ENCODE measurements at regions not wholly inside any gene's neighbourhood (a gene's known extent, or its start where the extent isn't known, plus 50 kb on each side); places are given as distances from the start of the nearest gene placed in this dataset.

DNA sequence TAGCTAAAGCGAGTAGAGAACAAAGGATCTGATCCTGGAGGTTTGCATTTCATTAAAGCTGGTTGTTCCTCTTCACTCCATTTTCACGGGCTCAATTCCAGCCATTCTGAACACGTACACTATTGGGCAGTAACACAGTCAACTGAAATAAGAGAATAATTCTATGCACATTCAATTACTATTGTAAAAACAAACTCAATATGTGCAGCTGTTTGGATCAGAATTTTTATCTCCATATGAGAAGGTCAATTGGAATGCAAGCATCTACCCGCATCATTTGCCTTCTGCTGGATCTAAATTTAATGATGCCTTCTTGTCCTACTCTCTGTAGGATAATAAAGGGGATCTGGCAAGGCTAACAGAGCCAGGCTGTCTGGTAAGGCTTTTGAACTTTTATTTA lies 562.8 kb upstream of the CCDC179 start:
- H3F3A ChIP-seq (ENCODE audit: insufficient read depth, low read depth) = no peaks in the 10 kb centered on the region
- TF ChIP-seq, protein P1, sequence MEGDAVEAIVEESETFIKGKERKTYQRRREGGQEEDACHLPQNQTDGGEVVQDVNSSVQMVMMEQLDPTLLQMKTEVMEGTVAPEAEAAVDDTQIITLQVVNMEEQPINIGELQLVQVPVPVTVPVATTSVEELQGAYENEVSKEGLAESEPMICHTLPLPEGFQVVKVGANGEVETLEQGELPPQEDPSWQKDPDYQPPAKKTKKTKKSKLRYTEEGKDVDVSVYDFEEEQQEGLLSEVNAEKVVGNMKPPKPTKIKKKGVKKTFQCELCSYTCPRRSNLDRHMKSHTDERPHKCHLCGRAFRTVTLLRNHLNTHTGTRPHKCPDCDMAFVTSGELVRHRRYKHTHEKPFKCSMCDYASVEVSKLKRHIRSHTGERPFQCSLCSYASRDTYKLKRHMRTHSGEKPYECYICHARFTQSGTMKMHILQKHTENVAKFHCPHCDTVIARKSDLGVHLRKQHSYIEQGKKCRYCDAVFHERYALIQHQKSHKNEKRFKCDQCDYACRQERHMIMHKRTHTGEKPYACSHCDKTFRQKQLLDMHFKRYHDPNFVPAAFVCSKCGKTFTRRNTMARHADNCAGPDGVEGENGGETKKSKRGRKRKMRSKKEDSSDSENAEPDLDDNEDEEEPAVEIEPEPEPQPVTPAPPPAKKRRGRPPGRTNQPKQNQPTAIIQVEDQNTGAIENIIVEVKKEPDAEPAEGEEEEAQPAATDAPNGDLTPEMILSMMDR (conservative IDR thresholded peaks at IDR 0.05) = no peak
- TF ChIP-seq EZH2 (IDR thresholded peaks at IDR 0.05; ENCODE audit: low read depth) = no peak
- no peak overlapping the region for H3K4me2 ChIP-seq
- H3K9me2 ChIP-seq (ENCODE audit: insufficient read depth) = no peaks in the 10 kb centered on the region
- H3K27ac ChIP-seq = no peak overlapping the region
- no peaks in the 10 kb centered on the region for H3K4me1 ChIP-seq (replicated peaks; ENCODE audit: insufficient read depth)
- no peaks in the 10 kb centered on the region for H3K36me3 ChIP-seq (ENCODE audit: low read depth)
- ChIA-PET CTCF (no interaction called here), POLR2A (ENCODE audit: unreplicated experiment) (no interaction called here)
- H2AFZ ChIP-seq = no peak overlapping the region
- no peaks in the 10 kb centered on the region for H4K20me1 ChIP-seq (ENCODE audit: insufficient read depth)
- H3K4me3 ChIP-seq = no peak overlapping the region
- no peaks in the 10 kb centered on the region for H3K27me3 ChIP-seq (ENCODE audit: insufficient read depth, low read depth)
- no peak for DNase-seq
- intact Hi-C loops (cut with micrococcal nuclease; ENCODE audit: unreplicated experiment) = no loop called here
- H3K79me2 ChIP-seq (ENCODE audit: low read depth) = no peaks in the 10 kb centered on the region
- no peaks in the 10 kb centered on the region for H3K9me3 ChIP-seq (ENCODE audit: insufficient read depth, low read depth)
- BruUV-seq (replicated peaks) = no TSS peak

DNA sequence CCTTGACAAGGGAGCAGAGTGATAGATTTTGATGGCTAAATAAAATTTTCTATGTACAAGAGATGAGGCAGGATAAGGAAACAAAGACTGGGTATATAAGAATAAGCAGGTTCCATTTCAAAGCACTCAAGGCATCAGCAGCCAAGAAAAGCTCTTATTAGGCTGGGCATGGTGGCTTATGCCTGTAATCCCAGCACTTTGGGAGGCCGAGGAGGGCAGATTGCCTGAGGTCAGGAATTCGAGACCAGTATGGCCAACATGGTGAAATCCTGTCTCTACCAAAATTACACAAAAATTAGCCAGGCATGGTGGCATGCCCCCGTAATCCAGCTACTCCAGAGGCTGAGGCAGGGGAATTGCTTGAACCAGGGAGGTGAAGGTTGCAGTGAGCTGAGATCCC lies 563.4 kb upstream of the CCDC179 start:
- H3K27ac ChIP-seq = no peak overlapping the region
- no TSS peak for BruUV-seq (replicated peaks)
- CTCF ChIA-PET = no interaction called here
- intact Hi-C loops (cut with micrococcal nuclease; ENCODE audit: unreplicated experiment) = no loop called here
- H3K4me3 ChIP-seq = no peak overlapping the region
- no peaks in the 10 kb centered on the region for H3K9me3 ChIP-seq (ENCODE audit: insufficient read depth, low read depth)
- DNase-seq = no peak
- no peaks in the 10 kb centered on the region for H3K79me2 ChIP-seq (ENCODE audit: low read depth)
- POLR2A ChIA-PET (ENCODE audit: unreplicated experiment) = no interaction called here
- H3K27me3 ChIP-seq (ENCODE audit: insufficient read depth, low read depth) = no peaks in the 10 kb centered on the region
- no peaks in the 10 kb centered on the region for H3K36me3 ChIP-seq (ENCODE audit: low read depth)
- no peaks in the 10 kb centered on the region for H3K9me2 ChIP-seq (ENCODE audit: insufficient read depth)
- H2AFZ ChIP-seq = no peak overlapping the region
- no peaks in the 10 kb centered on the region for H3K4me1 ChIP-seq (replicated peaks; ENCODE audit: insufficient read depth)
- no peaks in the 10 kb centered on the region for H4K20me1 ChIP-seq (ENCODE audit: insufficient read depth)
- H3F3A ChIP-seq (ENCODE audit: insufficient read depth, low read depth) = no peaks in the 10 kb centered on the region
- no peak for TF ChIP-seq EZH2 (IDR thresholded peaks at IDR 0.05; ENCODE audit: low read depth)
- TF ChIP-seq, protein P1 (conservative IDR thresholded peaks at IDR 0.05) = no peak
- no peak overlapping the region for H3K4me2 ChIP-seq

DNA sequence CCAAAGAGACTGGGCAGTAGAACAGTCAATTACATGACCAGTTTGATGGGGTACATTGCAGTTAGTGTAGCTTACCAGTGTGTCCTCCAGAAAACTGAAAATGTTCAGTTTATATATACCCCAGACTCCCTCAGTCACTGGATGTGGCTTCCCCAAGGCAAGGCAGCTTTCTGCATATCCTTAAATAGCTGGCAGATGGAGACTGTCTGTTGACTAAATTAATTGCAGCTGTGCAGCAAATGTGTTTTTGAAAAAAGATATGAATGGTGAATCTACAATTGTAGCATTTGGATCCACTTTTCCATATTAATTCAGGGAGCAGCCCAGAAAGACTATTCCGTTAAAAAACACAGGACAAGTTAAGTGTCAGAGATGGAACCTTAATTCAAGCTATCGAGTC lies 565.1 kb upstream of the CCDC179 start:
- H3K36me3 ChIP-seq (ENCODE audit: low read depth) = no peaks in the 10 kb centered on the region
- H4K20me1 ChIP-seq (ENCODE audit: insufficient read depth) = no peaks in the 10 kb centered on the region
- no peak overlapping the region for H3K4me2 ChIP-seq
- no peaks in the 10 kb centered on the region for H3K9me2 ChIP-seq (ENCODE audit: insufficient read depth)
- CTCF ChIA-PET = no interaction called here
- intact Hi-C loops (cut with micrococcal nuclease; ENCODE audit: unreplicated experiment) = no loop called here
- no peaks in the 10 kb centered on the region for H3F3A ChIP-seq (ENCODE audit: insufficient read depth, low read depth)
- H3K9me3 ChIP-seq (ENCODE audit: insufficient read depth, low read depth) = no peaks in the 10 kb centered on the region
- H3K4me3 ChIP-seq = no peak overlapping the region
- H3K4me1 ChIP-seq (replicated peaks; ENCODE audit: insufficient read depth) = no peaks in the 10 kb centered on the region
- no peaks in the 10 kb centered on the region for H3K79me2 ChIP-seq (ENCODE audit: low read depth)
- H3K27ac ChIP-seq = no peak overlapping the region
- DNase-seq = no peak
- BruUV-seq (replicated peaks) = no TSS peak
- H3K27me3 ChIP-seq (ENCODE audit: insufficient read depth, low read depth) = no peaks in the 10 kb centered on the region
- TF ChIP-seq, protein P1 (conservative IDR thresholded peaks at IDR 0.05) = no peak
- TF ChIP-seq EZH2 (IDR thresholded peaks at IDR 0.05; ENCODE audit: low read depth) = no peak
- POLR2A ChIA-PET (ENCODE audit: unreplicated experiment) = no interaction called here
- H2AFZ ChIP-seq = no peak overlapping the region

All from PC-9 (cell line).